Stimulated activated CD4-positive, alpha-beta T cell treated with anti-CD3 and anti-CD28 coated beads, TNF-alpha, amount 100 ng/mL, for 24 hours (primary cell): ENCODE measurements at regions not wholly inside any gene's neighbourhood (a gene's known extent, or its start where the extent isn't known, plus 50 kb on each side); places are given as distances from the start of the nearest gene placed in this dataset.
"Not testable (repeated sequence)": the region's sequence is repeated elsewhere in the genome, so short reads cannot be mapped to it uniquely, and the experiment has no call there.

Experiments used
- DNase-seq, 3 experiments: peaks; one replicate each; pipeline ENCODE4 v3.0.0-alpha.2; 2020; ENCODE audit warnings: low read depth in 3 of 3

DNA sequence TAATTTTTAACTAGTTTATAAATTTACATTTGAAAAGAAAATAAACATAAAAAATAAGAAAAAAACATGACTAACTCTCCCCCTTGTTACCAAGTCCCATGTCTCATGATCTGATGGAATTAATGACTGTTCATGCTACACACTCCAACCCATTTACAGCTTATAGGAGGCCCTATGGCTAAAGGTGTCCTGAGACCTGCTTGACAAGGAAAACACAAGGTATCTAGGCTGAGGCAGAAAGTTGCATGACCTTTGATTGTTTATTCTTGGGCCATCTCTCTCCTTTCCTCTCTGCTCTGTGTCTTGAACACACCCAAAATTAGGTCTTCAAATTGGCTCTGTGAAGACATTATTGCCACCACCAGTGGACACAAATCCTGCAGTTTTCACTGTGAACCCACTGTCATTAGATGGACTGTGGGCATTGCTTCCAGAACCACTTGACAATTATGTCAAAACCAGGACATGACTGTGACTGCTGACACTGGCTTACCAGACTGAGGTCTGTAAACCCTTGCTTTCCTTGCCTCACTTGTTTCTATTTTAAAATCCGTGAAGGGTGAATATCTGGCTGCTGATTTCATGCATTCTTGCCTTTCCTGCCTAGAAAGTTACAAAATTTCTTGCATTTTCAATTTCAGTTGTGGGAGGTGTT lies 386.5 kb upstream of the SPRY2 start:
- DNase-seq = no peak

- no peak for DNase-seq
These were observed 385.9 kb upstream of the SPRY2 start for GRCh38 chr13:80726868-80727267.

DNA sequence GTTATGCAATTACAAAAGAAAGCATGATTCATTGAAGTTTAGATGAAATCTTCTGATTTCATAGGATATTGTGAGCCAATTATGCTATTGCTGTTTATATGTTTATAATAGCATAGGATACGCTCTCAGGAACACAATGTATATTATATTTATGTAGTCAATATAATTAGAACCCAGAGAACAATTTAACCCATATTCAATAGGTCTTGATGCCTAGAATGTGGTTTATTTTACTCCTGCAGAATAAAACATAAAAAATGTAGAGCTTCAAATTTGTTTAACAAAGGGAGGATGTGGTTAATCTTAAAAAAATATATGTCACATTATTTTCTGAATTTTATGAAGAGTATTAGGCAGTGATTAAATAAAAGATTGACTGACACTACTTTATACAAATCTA lies 380.8 kb upstream of the SPRY2 start:
- no peak for DNase-seq

- DNase-seq = no peak
These were observed 378.0 kb upstream of the SPRY2 start for GRCh38 chr13:80718970-80719369.

GRCh38 chr13:80717776-80718175 lies 376.9 kb upstream of the SPRY2 start:
- no peak for DNase-seq

DNA sequence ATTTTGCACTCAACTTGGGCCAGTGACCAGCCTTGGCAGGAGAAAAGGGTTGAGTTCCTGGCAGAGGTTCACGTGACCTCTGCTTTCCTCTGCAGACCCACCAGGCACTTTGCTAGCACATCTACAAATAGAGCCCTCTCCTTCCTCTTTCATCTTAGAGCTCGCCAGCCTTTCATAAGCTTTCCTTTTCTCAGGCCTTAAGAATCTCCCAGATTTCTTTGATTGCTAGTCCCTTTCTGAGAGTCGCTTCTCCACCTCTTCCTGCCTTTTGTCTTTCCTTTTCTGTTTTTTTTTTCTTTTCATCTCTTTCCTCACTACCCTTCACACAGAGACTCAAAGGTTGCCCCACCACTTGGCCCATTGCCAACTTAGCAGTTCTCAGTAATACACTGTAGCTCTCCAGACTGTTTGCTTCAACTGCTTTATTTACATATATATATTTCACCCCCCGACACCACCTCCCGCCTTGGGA lies 375.7 kb upstream of the SPRY2 start:
- no peak for DNase-seq

GRCh38 chr13:80712026-80712425 lies 371.1 kb upstream of the SPRY2 start:
- no peak for DNase-seq

DNA sequence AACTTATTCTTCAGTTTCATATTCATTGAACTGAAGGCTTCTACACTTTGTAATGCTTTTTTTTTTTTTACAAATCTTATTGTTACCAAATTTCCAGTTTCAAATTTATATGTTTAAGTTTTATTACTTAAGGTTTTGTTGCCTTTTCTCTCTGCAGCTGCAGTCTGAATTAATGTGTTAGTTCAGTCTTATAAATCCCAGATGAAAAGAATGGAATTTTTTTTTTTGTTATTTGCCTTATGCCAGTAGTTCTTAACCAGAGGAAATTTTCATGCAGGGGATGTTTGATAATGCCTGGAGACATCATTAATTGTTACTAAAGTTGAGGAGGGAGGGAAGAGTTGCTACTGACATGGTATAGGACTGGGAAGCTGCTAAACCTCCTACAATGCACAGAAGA lies 367.9 kb upstream of the SPRY2 start:
- DNase-seq = no peak

- DNase-seq = no peak
These were observed 366.4 kb upstream of the SPRY2 start for GRCh38 chr13:80707000-80707983.

GRCh38 chr13:80706164-80706471 lies 365.2 kb upstream of the SPRY2 start:
- DNase-seq = no peak

DNA sequence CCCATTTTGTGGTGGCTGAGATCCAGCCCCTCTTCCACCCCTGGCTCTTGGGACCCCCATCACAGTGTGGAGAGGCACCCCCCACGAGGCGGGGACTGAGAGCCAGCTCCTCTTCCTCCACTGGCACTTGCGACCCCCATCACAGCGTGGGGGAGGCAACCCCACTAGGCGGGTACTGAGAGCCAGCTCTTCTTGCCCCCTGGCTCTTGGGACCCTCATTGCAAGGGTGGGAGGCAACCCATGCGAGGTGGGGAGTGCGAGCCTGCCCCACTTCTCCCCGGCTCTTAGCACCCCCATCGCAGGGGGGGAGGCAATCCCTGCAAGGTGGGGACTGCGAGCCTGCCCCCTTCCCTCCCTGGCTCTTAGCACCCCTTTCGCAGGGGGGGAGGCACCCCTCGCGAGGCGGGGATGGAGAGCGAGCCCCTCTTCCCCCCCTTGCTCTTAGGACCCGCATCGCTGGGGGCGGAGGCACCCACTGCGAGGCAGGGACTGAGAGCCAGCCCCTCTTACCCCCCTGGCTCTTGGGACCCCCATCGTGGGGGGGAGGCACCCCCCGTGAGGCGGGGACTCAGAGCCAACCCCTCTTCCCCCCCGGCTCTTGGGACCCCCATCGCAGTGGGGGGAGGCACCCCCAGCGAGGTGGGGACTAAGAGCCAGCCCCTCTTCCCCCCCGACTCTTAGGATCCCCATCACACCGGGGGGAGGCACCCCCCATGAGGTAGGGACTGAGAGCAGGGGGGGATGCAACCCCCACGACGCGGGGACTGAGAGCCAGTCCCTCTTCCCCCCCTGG lies 364.6 kb upstream of the SPRY2 start:
- DNase-seq = no peak

DNA sequence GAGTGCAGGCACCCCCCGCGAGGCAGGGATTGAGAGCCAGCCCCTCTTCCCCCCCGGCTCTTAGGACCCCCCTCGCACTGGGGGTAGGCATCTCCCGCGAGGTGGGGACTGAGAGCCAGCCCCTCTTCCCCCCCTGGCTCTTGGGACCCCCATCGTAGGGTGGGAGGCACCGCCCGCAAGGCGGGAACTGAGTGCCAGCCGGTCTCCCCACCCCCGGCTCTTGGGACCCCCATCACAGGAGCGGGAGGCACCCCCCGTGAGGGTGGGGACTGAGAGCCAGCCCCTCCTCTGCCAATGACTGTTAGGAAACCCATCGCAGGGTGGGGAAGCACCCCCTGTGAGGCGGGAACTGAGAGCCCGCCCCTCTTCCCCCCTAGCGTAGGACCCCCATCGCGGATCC lies 363.4 kb upstream of the SPRY2 start:
- no peak for DNase-seq

DNA sequence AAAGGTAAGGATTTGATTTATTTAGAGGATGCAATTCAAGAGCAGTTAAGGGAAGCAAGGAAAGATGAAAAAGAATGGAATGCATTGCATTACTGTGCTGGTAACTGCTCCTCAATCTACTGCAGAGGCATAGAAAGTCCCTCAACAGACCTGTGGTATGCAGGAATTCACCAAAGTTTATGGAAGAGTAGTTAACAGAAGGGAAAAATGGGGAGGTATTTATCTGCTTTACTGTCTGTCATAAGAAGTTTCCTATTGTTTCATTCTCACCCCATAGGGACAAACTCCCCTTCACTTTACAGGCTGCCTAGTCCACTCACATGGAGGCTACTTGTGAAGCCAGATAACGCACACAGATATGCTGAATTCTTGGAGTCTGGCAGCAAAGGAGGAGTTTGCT lies 354.9 kb upstream of the SPRY2 start:
- DNase-seq = no peak

GRCh38 chr13:80691814-80692213 lies 350.9 kb upstream of the SPRY2 start:
- DNase-seq = not testable (repeated sequence)

- DNase-seq = no peak
These were observed 349.3 kb upstream of the SPRY2 start for GRCh38 chr13:80690208-80690607.

DNA sequence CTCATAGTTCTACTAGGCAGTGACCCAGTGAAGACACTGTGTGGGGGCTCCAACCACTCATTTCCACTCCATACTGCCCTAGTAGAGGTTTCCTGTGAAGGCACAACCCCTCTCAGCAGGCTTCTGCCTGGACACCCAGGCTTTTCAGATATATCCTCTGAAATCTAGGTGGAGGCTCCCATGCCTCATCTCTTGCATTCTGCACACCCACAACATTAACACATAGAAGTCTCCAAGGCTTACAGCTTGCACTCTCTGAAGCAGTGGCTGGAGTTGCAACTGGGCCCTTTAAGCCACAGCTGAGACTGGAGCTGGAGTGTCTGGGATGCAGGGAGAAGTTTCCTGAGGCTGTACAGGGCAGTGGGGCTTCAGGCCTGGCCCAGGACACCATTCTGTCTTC lies 347.7 kb upstream of the SPRY2 start:
- no peak for DNase-seq

- DNase-seq = no peak
These were observed 345.0 kb upstream of the SPRY2 start for GRCh38 chr13:80685942-80686341.

DNA sequence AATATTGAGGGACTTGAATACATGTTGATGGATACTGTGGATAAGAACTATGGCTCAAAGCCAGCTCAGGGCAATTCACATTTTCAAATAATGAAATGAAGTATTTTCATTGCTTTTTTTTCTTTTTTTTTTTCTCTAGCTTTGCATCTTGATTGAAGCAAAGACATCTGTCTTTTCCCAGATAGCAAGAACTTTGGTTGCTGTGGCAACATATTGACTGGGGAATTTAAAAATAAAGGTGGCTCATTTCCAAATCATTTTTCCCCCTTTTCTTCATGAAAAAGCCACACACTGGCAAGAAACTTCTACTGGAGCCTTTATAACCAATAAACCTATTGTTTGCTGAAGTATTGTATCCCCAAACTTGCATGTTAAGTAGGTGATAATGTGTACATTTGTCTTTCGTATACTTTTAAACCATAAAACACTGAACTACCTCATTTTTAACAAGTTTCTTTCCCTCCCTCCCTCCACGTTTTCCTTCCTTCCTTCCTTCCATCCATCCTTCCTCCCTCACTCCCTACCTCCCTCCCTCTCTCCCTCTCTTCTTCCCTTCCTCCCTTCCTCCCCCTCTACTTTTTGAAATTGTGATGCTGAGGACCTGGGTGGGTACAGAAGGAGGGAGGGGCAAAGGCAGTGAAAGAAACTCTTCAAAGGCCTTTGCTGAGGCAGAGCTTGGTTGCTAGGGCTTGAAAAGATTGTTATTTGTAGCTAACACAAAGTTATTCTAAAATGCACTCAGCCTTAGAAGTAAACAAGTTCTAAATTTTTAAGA lies 343.5 kb upstream of the SPRY2 start:
- no peak for DNase-seq

GRCh38 chr13:80680786-80681366 lies 339.9 kb upstream of the SPRY2 start:
- no peak for DNase-seq

- no peak for DNase-seq
These were observed 338.5 kb upstream of the SPRY2 start for GRCh38 chr13:80679423-80679822.

GRCh38 chr13:80677227-80677626 lies 336.3 kb upstream of the SPRY2 start:
- DNase-seq = no peak
